ENCODE measurements at regions not wholly inside any gene's neighbourhood (a gene's known extent, or its start where the extent isn't known, plus 50 kb on each side); places are given as distances from the start of the nearest gene placed in this dataset.

- H3K4me3 ChIP-seq = no peak overlapping the region
- no peaks in the 10 kb centered on the region for H3K9me3 ChIP-seq
- H3K4me1 ChIP-seq = no peaks in the 10 kb centered on the region
- H3K27me3 ChIP-seq = no peaks in the 10 kb centered on the region
- TF ChIP-seq CTCF (IDR thresholded peaks at IDR 0.05) (no peak), POLR2A (IDR thresholded peaks at IDR 0.05) (no peak)
- H3K27ac ChIP-seq = no peak overlapping the region
- WGBS, 2 donors = 55 to 82% methylated on average over 2 of the region's 2 CpGs
- DNase-seq = no peak
- intact Hi-C loops (cut with DNase I) = no loop called here
- no peak for ATAC-seq
- no peaks in the 10 kb centered on the region for H3K36me3 ChIP-seq (replicated peaks in 1 of 2; ENCODE audit: insufficient read depth in 1 of 2, low read depth in 2 of 2)
Measured at GRCh38 chr16:9235867-9236266, 144.4 kb downstream of the HAPSTR1 start.

DNA sequence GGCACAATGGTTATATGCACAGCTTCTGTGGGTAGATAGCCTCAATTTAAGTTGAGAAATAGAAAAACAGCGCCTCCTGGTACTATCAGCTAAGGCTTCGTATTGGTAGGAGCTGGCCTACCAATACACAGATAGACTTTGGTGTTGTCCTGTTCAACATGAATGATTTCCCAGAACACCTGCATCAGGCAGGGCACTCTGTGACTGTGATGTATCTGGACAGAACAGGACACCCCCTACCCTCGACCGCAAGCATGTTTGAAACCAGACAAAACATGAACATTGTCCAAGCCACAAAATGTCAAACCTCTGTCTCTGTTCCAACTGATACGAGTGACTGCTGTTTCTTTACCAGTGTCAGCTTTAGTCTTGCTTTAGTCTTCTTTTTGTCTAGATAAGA is 144.9 kb downstream of the HAPSTR1 start:
- H3K27me3 ChIP-seq = no peaks in the 10 kb centered on the region
- DNase-seq (no peak), ATAC-seq (no peak)
- H3K27ac ChIP-seq = no peak overlapping the region
- no peaks in the 10 kb centered on the region for H3K9me3 ChIP-seq
- intact Hi-C loops (cut with DNase I) = no loop called here
- WGBS, 2 donors = 69 to 93% methylated on average over 5 of the region's 5 CpGs
- TF ChIP-seq POLR2A (IDR thresholded peaks at IDR 0.05) (no peak), CTCF (IDR thresholded peaks at IDR 0.05) (no peak)
- no peaks in the 10 kb centered on the region for H3K4me1 ChIP-seq
- H3K36me3 ChIP-seq (replicated peaks in 1 of 2; ENCODE audit: insufficient read depth in 1 of 2, low read depth in 2 of 2) = no peaks in the 10 kb centered on the region
- no peak overlapping the region for H3K4me3 ChIP-seq

- WGBS, 2 donors = 57 to 65% methylated on average over 1 of the region's 1 CpG
- ATAC-seq = no peak
Measured at GRCh38 chr16:9238346-9238745, 146.9 kb downstream of the HAPSTR1 start.

DNA sequence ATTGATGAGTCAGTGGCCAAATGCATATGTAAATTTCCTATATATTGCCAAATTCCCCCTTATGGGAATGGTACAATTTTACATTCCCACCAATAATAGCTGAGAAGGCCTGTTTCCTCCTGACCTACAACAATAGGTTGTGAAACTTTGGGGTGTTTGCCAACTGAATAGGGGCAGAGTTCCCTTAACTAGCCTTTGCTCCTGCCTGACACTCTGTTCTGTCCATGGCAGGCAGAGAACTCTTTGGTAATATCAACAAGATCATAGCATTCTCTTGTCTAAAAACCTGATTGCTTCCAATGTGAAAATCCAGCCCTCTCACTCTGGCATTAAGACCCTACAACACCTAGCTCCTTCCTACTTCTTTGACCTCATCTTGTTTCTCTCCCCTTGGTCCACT is 149.7 kb downstream of the HAPSTR1 start:
- Histone ChIP-seq H3K27ac (no peak overlapping the region), H3K27me3 (no peaks in the 10 kb centered on the region), H3K4me1 (no peaks in the 10 kb centered on the region), H3K4me3 (no peak overlapping the region), H3K36me3 (replicated peaks in 1 of 2; ENCODE audit: insufficient read depth in 1 of 2, low read depth in 2 of 2) (no peaks in the 10 kb centered on the region), H3K9me3 (no peaks in the 10 kb centered on the region)
- intact Hi-C loops (cut with DNase I) = no loop called here
- DNase-seq (no peak), ATAC-seq (no peak)
- TF ChIP-seq CTCF (IDR thresholded peaks at IDR 0.05) (no peak), POLR2A (IDR thresholded peaks at IDR 0.05) (no peak)

More at GRCh38 chr16:9238346-9238745, 146.9 kb downstream of the HAPSTR1 start:
- Histone ChIP-seq H3K4me3 (no peak overlapping the region), H3K9me3 (no peaks in the 10 kb centered on the region), H3K4me1 (no peaks in the 10 kb centered on the region), H3K36me3 (replicated peaks in 1 of 2; ENCODE audit: insufficient read depth in 1 of 2, low read depth in 2 of 2) (no peaks in the 10 kb centered on the region), H3K27me3 (no peaks in the 10 kb centered on the region), H3K27ac (no peak overlapping the region)
- DNase-seq = no peak
- intact Hi-C loops (cut with DNase I) = no loop called here
- TF ChIP-seq CTCF (IDR thresholded peaks at IDR 0.05) (no peak), POLR2A (IDR thresholded peaks at IDR 0.05) (no peak)

DNA sequence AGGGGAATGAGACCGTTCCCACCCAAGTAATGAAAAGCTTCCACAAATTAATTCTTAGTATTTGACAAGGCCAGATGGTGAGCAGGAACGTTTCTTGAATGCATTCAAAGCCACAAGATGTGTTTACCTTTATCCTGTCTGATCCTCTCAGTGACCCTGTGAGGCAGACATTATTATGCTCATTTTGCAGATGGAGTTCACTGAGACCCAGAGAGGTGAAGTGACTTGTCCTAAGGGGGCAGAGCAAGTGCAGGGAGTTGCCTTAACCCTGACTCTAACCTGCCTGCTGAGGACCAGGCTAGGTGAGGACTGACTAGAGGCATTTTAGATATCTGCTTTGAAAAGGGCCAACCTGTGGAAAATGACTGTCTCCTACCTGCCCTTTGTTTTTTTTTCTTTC is 156.7 kb downstream of the HAPSTR1 start:
- Histone ChIP-seq H3K9me3 (no peaks in the 10 kb centered on the region), H3K27me3 (no peaks in the 10 kb centered on the region), H3K36me3 (replicated peaks in 1 of 2; ENCODE audit: insufficient read depth in 1 of 2, low read depth in 2 of 2) (no peaks in the 10 kb centered on the region), H3K4me1 (no peaks in the 10 kb centered on the region), H3K4me3 (no peak overlapping the region), H3K27ac (no peak overlapping the region)
- DNase-seq (no peak), ATAC-seq (no peak)
- intact Hi-C loops (cut with DNase I) = no loop called here
- 18 to 32% methylated on average over 2 of the region's 2 CpGs for WGBS, 2 donors
- TF ChIP-seq POLR2A (IDR thresholded peaks at IDR 0.05) = no peak
- TF ChIP-seq CTCF (IDR thresholded peaks at IDR 0.05) = no peak

All from body of pancreas (tissue), 4 donors.